ENCODE measurements at regions not wholly inside any gene's neighbourhood (a gene's known extent, or its start where the extent isn't known, plus 50 kb on each side); places are given as distances from the start of the nearest gene placed in this dataset.

DNA sequence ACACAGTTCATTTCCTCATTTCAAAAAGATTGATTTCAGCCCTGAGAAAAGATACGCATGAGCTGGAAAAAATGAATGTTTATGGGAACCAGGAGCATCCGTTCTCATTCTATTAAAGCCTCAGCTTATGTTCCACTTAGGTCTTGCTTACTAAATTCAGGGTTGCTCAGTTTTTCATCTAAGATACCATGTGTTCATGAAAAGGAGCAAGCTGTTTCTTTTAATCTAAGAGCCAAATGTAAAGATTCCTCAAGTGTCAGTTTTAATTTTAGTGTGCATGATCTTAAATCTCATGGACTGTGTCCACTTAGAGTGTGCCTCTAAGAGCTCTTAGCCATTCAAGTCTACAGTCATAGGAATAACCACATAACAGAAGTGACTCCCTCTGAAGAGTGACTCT is 141.5 kb upstream of the ARHGAP42 start:
- no peak for TF ChIP-seq CTCF (IDR thresholded peaks at IDR 0.05)

DNA sequence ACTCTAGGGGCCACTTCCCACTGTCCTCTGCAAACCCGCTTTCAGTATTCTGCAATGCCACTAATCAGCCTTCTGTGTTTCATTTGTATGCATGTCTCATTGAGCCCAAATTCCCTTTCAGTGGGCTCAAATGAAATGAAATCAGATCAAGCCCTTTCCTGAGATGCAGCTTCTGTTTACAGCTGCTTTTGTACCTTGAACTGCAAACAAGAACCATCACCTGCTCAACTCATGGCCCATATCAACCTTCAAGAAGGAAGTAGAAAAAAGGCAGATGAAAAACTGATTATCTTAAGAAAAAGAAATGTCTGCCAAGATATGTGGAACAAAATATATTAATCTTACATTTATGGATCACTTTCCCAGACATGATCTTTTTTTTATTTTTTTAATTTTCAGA is 141.1 kb upstream of the ARHGAP42 start:
- no peak for TF ChIP-seq CTCF (IDR thresholded peaks at IDR 0.05)

- TF ChIP-seq CTCF (IDR thresholded peaks at IDR 0.05): no peak
Measured at GRCh38 chr11:100546714-100547113, 140.4 kb upstream of the ARHGAP42 start.

DNA sequence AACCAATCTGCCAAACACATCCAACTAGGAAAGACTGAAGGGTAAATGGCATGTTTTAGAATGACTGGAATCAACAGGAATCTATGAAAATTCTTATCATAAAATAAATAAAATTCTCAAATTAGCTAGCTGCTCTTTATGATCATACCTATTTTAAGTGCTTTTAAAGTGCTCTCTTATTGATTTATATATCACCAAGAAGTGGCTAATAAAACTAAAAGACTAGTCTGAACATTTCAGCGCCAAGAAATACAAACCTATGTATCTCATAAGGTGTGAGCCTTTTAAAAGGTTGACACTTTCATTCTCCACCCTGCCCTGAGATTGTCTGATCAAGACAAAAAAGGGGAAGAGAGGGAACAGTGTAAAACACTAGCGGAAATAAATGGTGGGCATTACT is 136.8 kb upstream of the ARHGAP42 start:
- no peak for TF ChIP-seq CTCF (IDR thresholded peaks at IDR 0.05)

DNA sequence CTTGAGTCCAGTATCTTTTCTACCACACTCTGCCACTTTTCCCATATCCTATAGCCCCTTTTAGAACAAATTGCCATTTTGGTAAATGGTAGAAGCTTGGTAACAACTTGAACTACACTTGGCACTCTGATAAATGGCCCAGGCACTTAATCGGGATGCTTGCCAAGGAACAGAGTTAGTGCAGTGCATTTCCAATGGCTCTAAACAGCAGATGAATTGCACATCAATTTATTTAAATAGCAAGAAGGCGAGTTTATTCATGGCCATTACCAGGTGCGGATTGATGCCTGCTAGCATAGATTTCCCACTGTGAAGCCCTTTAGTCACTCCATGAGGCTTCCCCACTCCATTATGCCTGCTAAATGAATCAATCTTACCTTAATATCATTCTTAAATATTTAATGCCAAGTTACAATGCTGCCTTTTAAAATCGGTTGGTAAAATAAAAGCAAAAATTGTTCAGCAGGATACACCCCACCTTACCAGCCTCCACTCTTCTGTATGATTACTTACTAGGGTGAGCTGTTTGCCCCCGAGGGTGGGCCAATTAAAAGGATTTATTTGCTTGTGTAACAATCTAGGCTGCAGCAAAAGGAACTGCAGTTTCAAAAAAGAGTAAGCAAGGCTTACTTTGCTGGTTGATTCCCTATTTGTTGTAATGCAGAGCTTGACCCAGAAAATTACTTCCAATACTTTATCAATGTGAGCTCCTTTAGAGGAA is 136.0 kb upstream of the ARHGAP42 start:
- no peak for TF ChIP-seq CTCF (IDR thresholded peaks at IDR 0.05)

GRCh38 chr11:100555931-100556330 is 131.2 kb upstream of the ARHGAP42 start:
- no peak for TF ChIP-seq CTCF (IDR thresholded peaks at IDR 0.05)

- TF ChIP-seq CTCF (IDR thresholded peaks at IDR 0.05): no peak
Measured at GRCh38 chr11:100556781-100557180, 130.3 kb upstream of the ARHGAP42 start.

Measured in LNCAP (cell line).